ENCODE measurements at regions not wholly inside any gene's neighbourhood (a gene's known extent, or its start where the extent isn't known, plus 50 kb on each side); places are given as distances from the start of the nearest gene placed in this dataset.

DNA sequence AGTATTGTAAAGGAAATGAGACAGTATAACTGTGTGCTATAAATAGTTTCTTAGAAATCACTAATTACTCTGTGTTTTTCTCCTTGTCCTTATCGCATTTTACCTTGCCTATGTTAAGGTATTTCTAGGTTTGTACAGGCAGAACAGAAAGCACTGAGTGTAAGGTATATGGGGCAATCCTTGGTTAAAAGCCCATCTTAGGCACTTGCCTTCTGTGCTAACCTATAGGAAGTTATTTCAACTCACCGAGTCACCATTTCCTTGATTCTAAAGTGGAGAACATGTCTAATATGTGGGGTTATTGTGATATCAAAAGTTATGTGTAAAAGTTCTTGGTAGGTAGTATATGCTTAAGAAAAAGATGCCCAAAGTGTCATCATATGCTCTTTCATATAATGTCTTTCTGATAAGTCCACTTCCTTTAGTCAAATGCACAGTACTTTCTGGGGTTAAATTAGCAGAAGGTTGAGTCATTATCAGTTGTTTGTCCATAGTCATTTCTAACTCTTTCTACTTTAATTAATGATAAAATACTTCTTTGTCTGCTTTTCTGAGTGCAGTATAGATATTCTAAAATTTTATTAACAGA, 276.4 kb downstream of the UTRN start (continued):
- TF ChIP-seq, protein P1, sequence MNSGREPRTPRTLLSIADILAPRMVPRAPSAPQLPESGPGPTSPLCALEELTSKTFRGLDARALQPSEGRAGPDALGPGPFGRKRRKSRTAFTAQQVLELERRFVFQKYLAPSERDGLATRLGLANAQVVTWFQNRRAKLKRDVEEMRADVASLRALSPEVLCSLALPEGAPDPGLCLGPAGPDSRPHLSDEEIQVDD (CRISPR knock-in tag; IDR thresholded peaks at IDR 0.05; ENCODE audit: borderline replicate concordance), result no peak
- TF ChIP-seq FOXK1 (CRISPR knock-in tag; IDR thresholded peaks at IDR 0.05; ENCODE audit: borderline replicate concordance, low read depth) (no peak), ZNF232 (CRISPR knock-in tag; IDR thresholded peaks at IDR 0.05; ENCODE audit: borderline replicate concordance) (no peak)
- TF ChIP-seq, protein P2, sequence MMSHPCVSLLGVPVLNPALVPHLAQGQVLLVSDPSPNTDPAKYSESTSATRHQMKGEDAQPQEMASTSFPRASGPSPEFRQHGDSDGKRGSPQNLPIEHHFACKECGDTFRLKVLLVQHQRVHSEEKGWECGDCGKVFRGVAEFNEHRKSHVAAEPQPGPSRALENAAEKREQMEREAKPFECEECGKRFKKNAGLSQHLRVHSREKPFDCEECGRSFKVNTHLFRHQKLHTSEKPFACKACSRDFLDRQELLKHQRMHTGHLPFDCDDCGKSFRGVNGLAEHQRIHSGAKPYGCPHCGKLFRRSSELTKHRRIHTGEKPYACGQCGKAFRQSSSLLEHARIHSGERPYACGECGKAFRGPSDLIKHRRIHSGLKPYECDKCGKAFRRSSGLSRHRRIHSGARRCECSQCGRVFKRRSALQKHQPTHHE (CRISPR knock-in tag; IDR thresholded peaks at IDR 0.05; ENCODE audit: borderline replicate concordance), result no peak

DNA sequence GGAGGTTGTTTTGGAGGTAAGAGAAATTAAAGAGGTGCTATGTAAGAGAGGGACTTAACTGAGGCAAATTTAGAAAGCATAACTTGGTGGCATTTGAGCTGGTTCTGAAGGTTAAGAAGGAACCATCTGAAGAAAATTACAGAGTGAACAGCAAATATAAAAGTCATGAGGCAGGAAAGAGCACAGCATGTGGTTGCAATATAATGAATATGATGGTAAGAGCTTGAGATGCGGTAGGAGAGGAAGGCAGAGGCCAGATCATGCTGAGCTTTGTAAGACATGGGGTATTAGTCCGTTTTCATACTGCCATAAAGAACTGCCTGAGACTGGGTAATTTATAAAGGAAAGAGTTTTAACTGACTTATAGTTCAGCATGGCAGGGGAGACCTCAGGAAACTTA, 279.1 kb downstream of the UTRN start:
- Histone ChIP-seq H3K4me3 (replicated peaks in 1 of 3; ENCODE audit: insufficient read depth in 1 of 3, low read depth in 2 of 3, low read length in 3 of 3) (no peak overlapping the region), H4K20me1 (ENCODE audit: insufficient read depth, low read length) (no peaks in the 10 kb centered on the region; the same call in 1 of the 2 replicates), H2AFZ (ENCODE audit: low read length) (no peak overlapping the region), H3K4me2 (ENCODE audit: low read depth, low read length) (no peak overlapping the region), H3K36me3 (replicated peaks in 1 of 2; ENCODE audit: control insufficient read depth in 1 of 2, insufficient read depth in 2 of 2, low read length in 2 of 2) (peaks cover 8 to 42% of the 10 kb centered on the region in 2 experiments), H3K9ac (ENCODE audit: insufficient read depth, low read depth, low read length) (no peak overlapping the region), H3K27me3 (ENCODE audit: control insufficient read depth in 1 of 2, insufficient read depth in 2 of 2, low read length in 2 of 2) (no peaks in the 10 kb centered on the region), H3K79me2 (ENCODE audit: insufficient read depth, low read length) (no peaks in the 10 kb centered on the region), H3K4me1 (ENCODE audit: insufficient read depth, low read length) (0 out of 2 replicates have a peak, but pooled peaks cover 7% of the 10 kb centered on the region), H3K9me3 (ENCODE audit: low read length) (no peaks in the 10 kb centered on the region), H3K27ac (ENCODE audit: extremely low read length, insufficient read depth, low read length) (no peak overlapping the region)
- ATAC-seq, result no peak
- no peak for DNase-seq (ENCODE audit: low spot score)
- WGBS (ENCODE audit: low lambda C conversion rate), result 98% methylated on average over 2 of the region's 2 CpGs
- intact Hi-C loops (cut with micrococcal nuclease; ENCODE audit: unreplicated experiment) (no loop called here), in situ Hi-C loops (cut with HindIII; ENCODE audit: extremely low pct_ligation_motif_present, low pct_unique_long_range_greater_than_20kb) (no loop called here)
- no TSS peak for BruUV-seq (replicated peaks)
- ChIA-PET CTCF (ENCODE audit: low intra/inter-chr PET ratio, low total read pairs) (no interaction called here), POLR2A (interaction anchor here (1.0 kb wide), 1 partner anchor 13 kb away, joined by 3 read pairs; no protein-coding TSS in a partner anchor)
- FAIRE-seq, result no peak
- TF ChIP-seq RBM22 (optimal IDR thresholded peaks at IDR 0.05; ENCODE audit: low read length), result peak; percentile 18
- TF ChIP-seq, protein P3, sequence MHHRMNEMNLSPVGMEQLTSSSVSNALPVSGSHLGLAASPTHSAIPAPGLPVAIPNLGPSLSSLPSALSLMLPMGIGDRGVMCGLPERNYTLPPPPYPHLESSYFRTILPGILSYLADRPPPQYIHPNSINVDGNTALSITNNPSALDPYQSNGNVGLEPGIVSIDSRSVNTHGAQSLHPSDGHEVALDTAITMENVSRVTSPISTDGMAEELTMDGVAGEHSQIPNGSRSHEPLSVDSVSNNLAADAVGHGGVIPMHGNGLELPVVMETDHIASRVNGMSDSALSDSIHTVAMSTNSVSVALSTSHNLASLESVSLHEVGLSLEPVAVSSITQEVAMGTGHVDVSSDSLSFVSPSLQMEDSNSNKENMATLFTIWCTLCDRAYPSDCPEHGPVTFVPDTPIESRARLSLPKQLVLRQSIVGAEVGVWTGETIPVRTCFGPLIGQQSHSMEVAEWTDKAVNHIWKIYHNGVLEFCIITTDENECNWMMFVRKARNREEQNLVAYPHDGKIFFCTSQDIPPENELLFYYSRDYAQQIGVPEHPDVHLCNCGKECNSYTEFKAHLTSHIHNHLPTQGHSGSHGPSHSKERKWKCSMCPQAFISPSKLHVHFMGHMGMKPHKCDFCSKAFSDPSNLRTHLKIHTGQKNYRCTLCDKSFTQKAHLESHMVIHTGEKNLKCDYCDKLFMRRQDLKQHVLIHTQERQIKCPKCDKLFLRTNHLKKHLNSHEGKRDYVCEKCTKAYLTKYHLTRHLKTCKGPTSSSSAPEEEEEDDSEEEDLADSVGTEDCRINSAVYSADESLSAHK (CRISPR knock-in tag; IDR thresholded peaks at IDR 0.05; ENCODE audit: borderline replicate concordance), result no peak

All from HepG2 (cell line).